ENCODE measurements at regions not wholly inside any gene's neighbourhood (a gene's known extent, or its start where the extent isn't known, plus 50 kb on each side); places are given as distances from the start of the nearest gene placed in this dataset.

DNA sequence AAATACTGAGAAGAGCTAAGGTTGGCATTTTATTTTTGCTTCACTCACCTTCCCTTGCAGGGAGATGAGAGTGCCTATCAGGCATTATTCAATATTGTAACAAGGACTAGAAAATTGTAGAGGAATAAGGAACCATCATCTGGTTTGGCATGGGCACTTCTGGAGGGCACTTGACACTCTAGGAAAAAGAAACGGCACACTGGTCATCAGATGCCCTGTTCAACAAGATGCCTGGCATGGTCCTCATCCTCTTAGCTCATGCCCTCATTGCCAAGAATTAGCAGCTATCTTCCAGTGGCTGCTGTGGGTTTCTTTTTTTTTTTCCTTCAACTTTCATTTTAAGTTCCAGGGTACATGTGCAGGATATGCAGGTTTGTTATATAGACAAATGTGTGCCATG, 95.1 kb upstream of the ESRRG start:
- TF ChIP-seq CSDC2 (CRISPR knock-in tag; IDR thresholded peaks at IDR 0.05) (no peak), SNAI2 (CRISPR knock-in tag; IDR thresholded peaks at IDR 0.05) (no peak), ARNTL (CRISPR knock-in tag; IDR thresholded peaks at IDR 0.05; ENCODE audit: borderline replicate concordance, low read depth) (no peak), GLIS3 (CRISPR knock-in tag; IDR thresholded peaks at IDR 0.05) (no peak), RARB (CRISPR knock-in tag; IDR thresholded peaks at IDR 0.05) (no peak), BACH2 (CRISPR knock-in tag; IDR thresholded peaks at IDR 0.05; ENCODE audit: borderline replicate concordance) (no peak), ZNF70 (CRISPR knock-in tag; IDR thresholded peaks at IDR 0.05) (no peak), OSR1 (CRISPR knock-in tag; IDR thresholded peaks at IDR 0.05) (no peak), ZNF8 (CRISPR knock-in tag; IDR thresholded peaks at IDR 0.05) (no peak), ZNF565 (CRISPR knock-in tag; conservative IDR thresholded peaks at IDR 0.05; ENCODE audit: low read depth) (no peak), ZFP30 (CRISPR knock-in tag; IDR thresholded peaks at IDR 0.05) (no peak), TCF4 (CRISPR knock-in tag; IDR thresholded peaks at IDR 0.05; ENCODE audit: borderline replicate concordance) (no peak), ESRRG (CRISPR knock-in tag; IDR thresholded peaks at IDR 0.05) (no peak), PPARA (CRISPR knock-in tag; IDR thresholded peaks at IDR 0.05; ENCODE audit: borderline replicate concordance) (no peak), ZFP3 (CRISPR knock-in tag; IDR thresholded peaks at IDR 0.05) (no peak)
- TF ChIP-seq, protein P1, sequence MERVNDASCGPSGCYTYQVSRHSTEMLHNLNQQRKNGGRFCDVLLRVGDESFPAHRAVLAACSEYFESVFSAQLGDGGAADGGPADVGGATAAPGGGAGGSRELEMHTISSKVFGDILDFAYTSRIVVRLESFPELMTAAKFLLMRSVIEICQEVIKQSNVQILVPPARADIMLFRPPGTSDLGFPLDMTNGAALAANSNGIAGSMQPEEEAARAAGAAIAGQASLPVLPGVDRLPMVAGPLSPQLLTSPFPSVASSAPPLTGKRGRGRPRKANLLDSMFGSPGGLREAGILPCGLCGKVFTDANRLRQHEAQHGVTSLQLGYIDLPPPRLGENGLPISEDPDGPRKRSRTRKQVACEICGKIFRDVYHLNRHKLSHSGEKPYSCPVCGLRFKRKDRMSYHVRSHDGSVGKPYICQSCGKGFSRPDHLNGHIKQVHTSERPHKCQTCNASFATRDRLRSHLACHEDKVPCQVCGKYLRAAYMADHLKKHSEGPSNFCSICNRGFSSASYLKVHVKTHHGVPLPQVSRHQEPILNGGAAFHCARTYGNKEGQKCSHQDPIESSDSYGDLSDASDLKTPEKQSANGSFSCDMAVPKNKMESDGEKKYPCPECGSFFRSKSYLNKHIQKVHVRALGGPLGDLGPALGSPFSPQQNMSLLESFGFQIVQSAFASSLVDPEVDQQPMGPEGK (CRISPR knock-in tag; IDR thresholded peaks at IDR 0.05; ENCODE audit: borderline replicate concordance) = no peak
- TF ChIP-seq, protein P2, sequence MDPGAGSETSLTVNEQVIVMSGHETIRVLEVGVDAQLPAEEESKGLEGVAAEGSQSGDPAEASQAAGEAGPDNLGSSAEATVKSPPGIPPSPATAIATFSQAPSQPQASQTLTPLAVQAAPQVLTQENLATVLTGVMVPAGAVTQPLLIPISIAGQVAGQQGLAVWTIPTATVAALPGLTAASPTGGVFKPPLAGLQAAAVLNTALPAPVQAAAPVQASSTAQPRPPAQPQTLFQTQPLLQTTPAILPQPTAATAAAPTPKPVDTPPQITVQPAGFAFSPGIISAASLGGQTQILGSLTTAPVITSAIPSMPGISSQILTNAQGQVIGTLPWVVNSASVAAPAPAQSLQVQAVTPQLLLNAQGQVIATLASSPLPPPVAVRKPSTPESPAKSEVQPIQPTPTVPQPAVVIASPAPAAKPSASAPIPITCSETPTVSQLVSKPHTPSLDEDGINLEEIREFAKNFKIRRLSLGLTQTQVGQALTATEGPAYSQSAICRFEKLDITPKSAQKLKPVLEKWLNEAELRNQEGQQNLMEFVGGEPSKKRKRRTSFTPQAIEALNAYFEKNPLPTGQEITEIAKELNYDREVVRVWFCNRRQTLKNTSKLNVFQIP (CRISPR knock-in tag; IDR thresholded peaks at IDR 0.05; ENCODE audit: borderline replicate concordance, low read depth) = no peak
- TF ChIP-seq, protein P3, sequence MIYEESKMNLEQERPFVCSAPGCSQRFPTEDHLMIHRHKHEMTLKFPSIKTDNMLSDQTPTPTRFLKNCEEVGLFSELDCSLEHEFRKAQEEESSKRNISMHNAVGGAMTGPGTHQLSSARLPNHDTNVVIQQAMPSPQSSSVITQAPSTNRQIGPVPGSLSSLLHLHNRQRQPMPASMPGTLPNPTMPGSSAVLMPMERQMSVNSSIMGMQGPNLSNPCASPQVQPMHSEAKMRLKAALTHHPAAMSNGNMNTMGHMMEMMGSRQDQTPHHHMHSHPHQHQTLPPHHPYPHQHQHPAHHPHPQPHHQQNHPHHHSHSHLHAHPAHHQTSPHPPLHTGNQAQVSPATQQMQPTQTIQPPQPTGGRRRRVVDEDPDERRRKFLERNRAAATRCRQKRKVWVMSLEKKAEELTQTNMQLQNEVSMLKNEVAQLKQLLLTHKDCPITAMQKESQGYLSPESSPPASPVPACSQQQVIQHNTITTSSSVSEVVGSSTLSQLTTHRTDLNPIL (CRISPR knock-in tag; IDR thresholded peaks at IDR 0.05; ENCODE audit: low read depth) = no peak
- TF ChIP-seq, protein P4, sequence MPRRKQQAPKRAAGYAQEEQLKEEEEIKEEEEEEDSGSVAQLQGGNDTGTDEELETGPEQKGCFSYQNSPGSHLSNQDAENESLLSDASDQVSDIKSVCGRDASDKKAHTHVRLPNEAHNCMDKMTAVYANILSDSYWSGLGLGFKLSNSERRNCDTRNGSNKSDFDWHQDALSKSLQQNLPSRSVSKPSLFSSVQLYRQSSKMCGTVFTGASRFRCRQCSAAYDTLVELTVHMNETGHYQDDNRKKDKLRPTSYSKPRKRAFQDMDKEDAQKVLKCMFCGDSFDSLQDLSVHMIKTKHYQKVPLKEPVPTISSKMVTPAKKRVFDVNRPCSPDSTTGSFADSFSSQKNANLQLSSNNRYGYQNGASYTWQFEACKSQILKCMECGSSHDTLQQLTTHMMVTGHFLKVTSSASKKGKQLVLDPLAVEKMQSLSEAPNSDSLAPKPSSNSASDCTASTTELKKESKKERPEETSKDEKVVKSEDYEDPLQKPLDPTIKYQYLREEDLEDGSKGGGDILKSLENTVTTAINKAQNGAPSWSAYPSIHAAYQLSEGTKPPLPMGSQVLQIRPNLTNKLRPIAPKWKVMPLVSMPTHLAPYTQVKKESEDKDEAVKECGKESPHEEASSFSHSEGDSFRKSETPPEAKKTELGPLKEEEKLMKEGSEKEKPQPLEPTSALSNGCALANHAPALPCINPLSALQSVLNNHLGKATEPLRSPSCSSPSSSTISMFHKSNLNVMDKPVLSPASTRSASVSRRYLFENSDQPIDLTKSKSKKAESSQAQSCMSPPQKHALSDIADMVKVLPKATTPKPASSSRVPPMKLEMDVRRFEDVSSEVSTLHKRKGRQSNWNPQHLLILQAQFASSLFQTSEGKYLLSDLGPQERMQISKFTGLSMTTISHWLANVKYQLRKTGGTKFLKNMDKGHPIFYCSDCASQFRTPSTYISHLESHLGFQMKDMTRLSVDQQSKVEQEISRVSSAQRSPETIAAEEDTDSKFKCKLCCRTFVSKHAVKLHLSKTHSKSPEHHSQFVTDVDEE (CRISPR knock-in tag; IDR thresholded peaks at IDR 0.05) = no peak
- ATAC-seq = no peak

DNA sequence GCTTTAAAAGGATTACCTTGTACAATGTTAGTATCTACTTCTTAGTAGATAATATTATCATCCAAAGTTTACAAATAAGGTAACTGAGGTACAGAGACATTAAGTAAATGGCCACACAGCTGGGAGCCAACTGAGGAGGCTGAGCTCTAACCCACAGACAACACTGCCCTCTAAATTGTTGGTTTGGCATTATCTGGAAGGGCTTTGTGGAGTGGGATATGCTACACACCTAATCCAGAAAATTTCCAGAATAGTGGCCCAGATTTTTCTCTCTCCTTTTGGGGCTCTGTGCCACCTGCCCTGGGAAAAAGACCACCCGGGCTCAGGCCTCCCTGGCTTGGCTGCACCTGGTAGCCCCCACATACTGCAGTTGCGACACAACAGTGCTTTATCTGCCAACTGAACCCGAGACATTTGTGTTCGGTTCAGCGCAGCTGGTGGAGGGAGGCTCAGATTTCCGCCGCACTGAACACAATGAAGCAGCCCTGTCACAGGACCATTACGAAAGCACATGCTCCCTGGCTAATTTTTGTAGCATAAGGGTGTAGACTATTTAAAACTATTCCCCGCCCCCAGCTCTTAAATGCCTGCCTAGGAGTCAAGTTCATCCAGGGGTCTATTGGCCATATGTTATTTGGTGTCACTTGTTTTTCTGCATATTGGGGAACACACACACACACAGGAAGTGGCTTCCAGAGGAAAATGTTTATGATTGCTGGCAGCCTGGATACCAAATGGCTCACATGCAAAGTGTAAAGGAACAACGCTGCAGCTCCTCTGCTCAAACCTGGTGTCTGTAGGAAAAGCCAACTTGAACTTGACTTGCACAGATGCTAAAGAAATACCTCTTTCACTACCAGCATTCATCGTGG, 92.3 kb upstream of the ESRRG start:
- ATAC-seq = no peak
- TF ChIP-seq, protein P3 (CRISPR knock-in tag; IDR thresholded peaks at IDR 0.05; ENCODE audit: low read depth) = no peak
- TF ChIP-seq GLIS3 (CRISPR knock-in tag; IDR thresholded peaks at IDR 0.05) (no peak), ZFP30 (CRISPR knock-in tag; IDR thresholded peaks at IDR 0.05) (no peak), ESRRG (CRISPR knock-in tag; IDR thresholded peaks at IDR 0.05) (no peak)

DNA sequence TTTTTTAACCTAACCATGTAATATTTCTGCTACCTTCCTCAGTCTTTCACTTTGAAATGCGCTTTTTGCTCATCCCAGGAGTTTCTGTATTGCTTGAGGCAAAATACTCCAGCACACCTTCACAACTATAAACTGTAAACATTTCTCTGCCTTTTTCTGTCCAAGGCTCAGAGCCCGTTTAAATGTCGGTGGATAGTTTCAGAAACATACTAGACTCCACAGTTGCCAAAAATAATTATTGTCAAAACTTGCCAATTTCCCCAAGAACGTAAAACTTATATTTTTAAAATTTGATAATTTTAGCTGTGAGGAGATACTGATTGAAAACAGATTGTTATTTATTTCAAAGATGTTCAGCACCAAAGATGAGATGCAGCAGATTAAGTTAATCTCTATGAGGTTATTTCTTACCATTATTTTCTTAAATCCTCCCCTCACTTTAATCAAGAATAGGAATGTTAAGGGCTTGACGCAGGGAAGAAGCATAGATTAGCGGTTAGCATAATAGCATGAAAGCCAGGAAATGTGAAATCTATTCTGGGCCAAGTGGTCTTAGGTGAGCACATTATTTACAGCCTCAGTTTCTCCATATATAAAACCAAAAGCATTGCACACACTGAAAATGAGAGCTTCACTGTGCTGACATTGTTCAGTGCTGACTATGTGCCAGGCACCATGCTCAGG, 91.5 kb upstream of the ESRRG start:
- ATAC-seq = no peak
- TF ChIP-seq BACH2 (CRISPR knock-in tag; IDR thresholded peaks at IDR 0.05; ENCODE audit: borderline replicate concordance) (no peak), ZNF565 (CRISPR knock-in tag; conservative IDR thresholded peaks at IDR 0.05; ENCODE audit: low read depth) (no peak), ESRRG (CRISPR knock-in tag; IDR thresholded peaks at IDR 0.05) (no peak), TCF4 (CRISPR knock-in tag; IDR thresholded peaks at IDR 0.05; ENCODE audit: borderline replicate concordance) (no peak), SNAI2 (CRISPR knock-in tag; IDR thresholded peaks at IDR 0.05) (no peak), RARB (CRISPR knock-in tag; IDR thresholded peaks at IDR 0.05) (no peak)
- TF ChIP-seq, protein P4 (CRISPR knock-in tag; IDR thresholded peaks at IDR 0.05) = no peak
- TF ChIP-seq, protein P3 (CRISPR knock-in tag; IDR thresholded peaks at IDR 0.05; ENCODE audit: low read depth) = no peak
- TF ChIP-seq, protein P2 (CRISPR knock-in tag; IDR thresholded peaks at IDR 0.05; ENCODE audit: borderline replicate concordance, low read depth) = no peak

Data from SK-N-SH treated with all-trans-retinoic acid at 6 μM for 48 hours (cell line).